ENCODE measurements at regions not wholly inside any gene's neighbourhood (a gene's known extent, or its start where the extent isn't known, plus 50 kb on each side); places are given as distances from the start of the nearest gene placed in this dataset.

- peak; percentile 62 for DNase-seq (ENCODE audit: low read depth)
- no peak for TF ChIP-seq CTCF (conservative IDR thresholded peaks at IDR 0.05; ENCODE audit: low read depth, low read length)
- no peak overlapping the region for H3K4me3 ChIP-seq (ENCODE audit: low read length)
Measured at GRCh38 chr20:7180256-7181045, 413.0 kb downstream of the BMP2 start.

GRCh38 chr20:7189231-7189630 lies 421.7 kb downstream of the BMP2 start:
- no peak for TF ChIP-seq CTCF (conservative IDR thresholded peaks at IDR 0.05; ENCODE audit: low read depth, low read length)
- no peak overlapping the region for H3K4me3 ChIP-seq (ENCODE audit: low read length)
- DNase-seq (ENCODE audit: low read depth) = no peak

GRCh38 chr20:7193681-7194080 lies 426.2 kb downstream of the BMP2 start:
- no peak for DNase-seq (ENCODE audit: low read depth)
- no peak for TF ChIP-seq CTCF (conservative IDR thresholded peaks at IDR 0.05; ENCODE audit: low read depth, low read length)
- no peak overlapping the region for H3K4me3 ChIP-seq (ENCODE audit: low read length)

GRCh38 chr20:7195704-7196103 lies 428.2 kb downstream of the BMP2 start:
- H3K4me3 ChIP-seq (ENCODE audit: low read length) = no peak overlapping the region
- peak; percentile 66 for DNase-seq (ENCODE audit: low read depth)
- no peak for TF ChIP-seq CTCF (conservative IDR thresholded peaks at IDR 0.05; ENCODE audit: low read depth, low read length)

GRCh38 chr20:7196481-7196880 lies 429.0 kb downstream of the BMP2 start:
- DNase-seq (ENCODE audit: low read depth) = peak; percentile 22
- no peak overlapping the region for H3K4me3 ChIP-seq (ENCODE audit: low read length)
- no peak for TF ChIP-seq CTCF (conservative IDR thresholded peaks at IDR 0.05; ENCODE audit: low read depth, low read length)

GRCh38 chr20:7199861-7200260 lies 432.4 kb downstream of the BMP2 start:
- no peak for DNase-seq (ENCODE audit: low read depth)
- no peak for TF ChIP-seq CTCF (conservative IDR thresholded peaks at IDR 0.05; ENCODE audit: low read depth, low read length)
- no peak overlapping the region for H3K4me3 ChIP-seq (ENCODE audit: low read length)

- H3K4me3 ChIP-seq (ENCODE audit: low read length) = no peak overlapping the region
- DNase-seq (ENCODE audit: low read depth) = peak; percentile 54
- TF ChIP-seq CTCF (conservative IDR thresholded peaks at IDR 0.05; ENCODE audit: low read depth, low read length) = no peak
Measured at GRCh38 chr20:7207186-7207798, 439.8 kb downstream of the BMP2 start.

Measured in retinal pigment epithelial cell (primary cell).